H1 (cell line): ENCODE measurements at regions not wholly inside any gene's neighbourhood (a gene's known extent, or its start where the extent isn't known, plus 50 kb on each side); places are given as distances from the start of the nearest gene placed in this dataset.

Experiments
- EP300 ChIP-seq, 2 experiments: IDR thresholded peaks; 1 replicate in 1 of 2; 2 replicates in 1 of 2; pipeline ENCODE4 v1.6.1; 2011 to 2012; ENCODE audit warnings: low read depth in 2 of 2, low read length in 2 of 2, mild to moderate bottlenecking in 2 of 2, borderline replicate concordance in 1 of 2, inconsistent platforms in 1 of 2, moderate library complexity in 1 of 2
- GABPA ChIP-seq: IDR thresholded peaks from 2 replicates; pipeline ENCODE4 v1.6.1; 2011; ENCODE audit warnings: mild to moderate bottlenecking, low read length, moderate library complexity, borderline replicate concordance; ENCODE audit not compliant: insufficient read depth
- HDAC2 ChIP-seq, 2 experiments: fragments of 300-600 bp in 1 of 2; sonication (generic) in 1 of 2; IDR thresholded peaks; 2 replicates each; pipeline ENCODE4 v1.6.1; 2011 to 2012; ENCODE audit warnings: low read depth in 2 of 2, low read length in 2 of 2, mild to moderate bottlenecking in 2 of 2, moderate library complexity in 2 of 2, borderline replicate concordance in 1 of 2, inconsistent platforms in 1 of 2
- PHF8 ChIP-seq: fragments of 200-600 bp; sonication (generic); conservative IDR thresholded peaks from 2 replicates; pipeline ENCODE4 v1.7.1; 2012; ENCODE audit warnings: low read depth, mild to moderate bottlenecking, inconsistent platforms, low read length, moderate library complexity
- POLR2AphosphoS5 ChIP-seq: IDR thresholded peaks from 2 replicates; pipeline ENCODE4 v1.6.1; 2011; ENCODE audit warnings: low read depth, low read length
- RNF2 ChIP-seq: fragments of 200-900, 300-1000 bp; sonication (generic); IDR thresholded peaks from 2 replicates; pipeline ENCODE4 v1.7.1; 2016; ENCODE audit warnings: borderline replicate concordance, low read depth, mild to moderate bottlenecking, antibody characterized with exemption, low read length; ENCODE audit not compliant: poor library complexity, severe bottlenecking; ENCODE audit errors: missing control alignments
- SIN3A ChIP-seq, 2 experiments: IDR thresholded peaks in 1 of 2; conservative IDR thresholded peaks in 1 of 2; 2 replicates each; pipeline ENCODE4 v1.6.1; 2011 to 2012; ENCODE audit warnings: low read length in 2 of 2, improper control_type of control experiment in 1 of 2, low read depth in 1 of 2, mild to moderate bottlenecking in 1 of 2
- TAF7 ChIP-seq: optimal IDR thresholded peaks from 2 replicates; pipeline ENCODE3; 2011; ENCODE audit warnings: low read depth, mild to moderate bottlenecking, inconsistent platforms, low read length, moderate library complexity, borderline replicate concordance
- TCF12 ChIP-seq: IDR thresholded peaks from 2 replicates; pipeline ENCODE4 v1.6.1; 2011; ENCODE audit warnings: low read depth, mild to moderate bottlenecking, low read length
- TEAD4 ChIP-seq: IDR thresholded peaks from 2 replicates; pipeline ENCODE4 v1.6.1; 2012; ENCODE audit warnings: low read depth, low read length, inconsistent platforms, mixed read lengths
- USF2 ChIP-seq: IDR thresholded peaks from 2 replicates; pipeline ENCODE4 v1.6.1; 2011; ENCODE audit warnings: low read length, improper control_type of control experiment
- TF ChIP-seq, protein P1 (sequence below), 3 experiments: IDR thresholded peaks; 1 replicate in 2 of 3; 2 replicates in 1 of 3; pipeline versions ENCODE4 v1.5.1 to v1.6.1; 2011; ENCODE audit warnings: low read length in 3 of 3, mild to moderate bottlenecking in 3 of 3, inconsistent platforms in 2 of 3, low read depth in 1 of 3, moderate library complexity in 1 of 3; ENCODE audit not compliant: insufficient read depth in 1 of 3; ENCODE audit errors: control extremely low read depth in 1 of 3

GRCh38 chr2:123895651-123896050 is 129.4 kb upstream of the CNTNAP5 start:
- TF ChIP-seq, protein P1, sequence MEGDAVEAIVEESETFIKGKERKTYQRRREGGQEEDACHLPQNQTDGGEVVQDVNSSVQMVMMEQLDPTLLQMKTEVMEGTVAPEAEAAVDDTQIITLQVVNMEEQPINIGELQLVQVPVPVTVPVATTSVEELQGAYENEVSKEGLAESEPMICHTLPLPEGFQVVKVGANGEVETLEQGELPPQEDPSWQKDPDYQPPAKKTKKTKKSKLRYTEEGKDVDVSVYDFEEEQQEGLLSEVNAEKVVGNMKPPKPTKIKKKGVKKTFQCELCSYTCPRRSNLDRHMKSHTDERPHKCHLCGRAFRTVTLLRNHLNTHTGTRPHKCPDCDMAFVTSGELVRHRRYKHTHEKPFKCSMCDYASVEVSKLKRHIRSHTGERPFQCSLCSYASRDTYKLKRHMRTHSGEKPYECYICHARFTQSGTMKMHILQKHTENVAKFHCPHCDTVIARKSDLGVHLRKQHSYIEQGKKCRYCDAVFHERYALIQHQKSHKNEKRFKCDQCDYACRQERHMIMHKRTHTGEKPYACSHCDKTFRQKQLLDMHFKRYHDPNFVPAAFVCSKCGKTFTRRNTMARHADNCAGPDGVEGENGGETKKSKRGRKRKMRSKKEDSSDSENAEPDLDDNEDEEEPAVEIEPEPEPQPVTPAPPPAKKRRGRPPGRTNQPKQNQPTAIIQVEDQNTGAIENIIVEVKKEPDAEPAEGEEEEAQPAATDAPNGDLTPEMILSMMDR (IDR thresholded peaks at IDR 0.05; ENCODE audit: control extremely low read depth in 1 of 3, insufficient read depth in 1 of 3, low read depth in 1 of 3, low read length in 3 of 3): no peak
- TF ChIP-seq TAF7: no peak
- no peak for TF ChIP-seq GABPA
- TF ChIP-seq RNF2: no peak
- TF ChIP-seq HDAC2 (IDR thresholded peaks at IDR 0.05; ENCODE audit: borderline replicate concordance in 1 of 2, low read depth in 2 of 2, low read length in 2 of 2): no peak
- TF ChIP-seq EP300 (IDR thresholded peaks at IDR 0.05; ENCODE audit: borderline replicate concordance in 1 of 2, low read depth in 2 of 2, low read length in 2 of 2): no peak
- no peak for TF ChIP-seq PHF8
- TF ChIP-seq SIN3A (conservative IDR thresholded peaks at IDR 0.05 in 1 of 2, IDR thresholded peaks at IDR 0.05 in 1 of 2; ENCODE audit: low read depth in 1 of 2, low read length in 2 of 2): no peak
- TF ChIP-seq POLR2AphosphoS5: no peak
- TF ChIP-seq TEAD4: no peak
- TF ChIP-seq TCF12: no peak
- no peak for TF ChIP-seq USF2
